D721Med (cell line): ENCODE measurements at regions not wholly inside any gene's neighbourhood (a gene's known extent, or its start where the extent isn't known, plus 50 kb on each side); places are given as distances from the start of the nearest gene placed in this dataset.
"Not testable (repeated sequence)": the region's sequence is repeated elsewhere in the genome, so short reads cannot be mapped to it uniquely, and the experiment has no call there.

Experiments used
- DNase-seq: peaks from one replicate; pipeline ENCODE4 v3.0.0; 2011; ENCODE audit warnings: low spot score; ENCODE audit not compliant: insufficient read length
- FAIRE-seq: peaks from 2 replicates; lab custom pipeline; 2011; peaks lifted over from hg19 to GRCh38; lab: Jason Lieb, UNC
- TF ChIP-seq, protein P1 (sequence below): IDR thresholded peaks from 2 replicates; pipeline ENCODE4 v1.5.1; 2012; ENCODE audit warnings: mild to moderate bottlenecking, control low read depth; ENCODE audit not compliant: insufficient read depth; ENCODE audit errors: missing control alignments

DNA sequence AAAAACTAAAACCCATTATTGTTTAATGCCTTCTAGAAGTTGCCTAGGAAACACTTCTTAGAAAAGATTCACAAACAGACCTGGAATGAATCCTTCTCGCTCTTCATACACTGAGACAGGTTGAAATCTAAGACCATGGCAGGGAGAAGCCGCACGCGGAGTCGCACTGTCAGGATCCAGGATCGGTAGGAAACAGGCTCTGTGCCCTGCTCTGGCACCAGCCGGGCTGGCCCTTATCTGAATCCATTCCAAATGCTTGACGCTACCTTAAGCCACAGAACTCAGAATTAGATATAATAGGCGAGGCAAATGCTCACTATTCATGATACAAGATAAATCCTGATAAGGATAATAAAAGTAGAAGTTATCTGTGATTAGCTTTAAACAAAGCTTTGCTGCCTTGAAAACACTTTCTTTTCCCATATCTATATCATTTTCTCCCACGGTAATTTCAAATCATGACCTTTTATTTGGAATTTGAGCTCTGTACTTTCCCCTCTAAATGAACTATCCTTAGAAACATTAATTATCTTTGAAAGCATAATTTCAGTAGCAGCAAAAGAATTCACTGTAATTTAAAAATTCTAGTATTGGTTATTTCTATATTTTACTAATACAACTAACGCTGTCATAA lies 385.6 kb downstream of the IRS2 start:
- DNase-seq (no peak), FAIRE-seq (no peak)
- TF ChIP-seq, protein P1, sequence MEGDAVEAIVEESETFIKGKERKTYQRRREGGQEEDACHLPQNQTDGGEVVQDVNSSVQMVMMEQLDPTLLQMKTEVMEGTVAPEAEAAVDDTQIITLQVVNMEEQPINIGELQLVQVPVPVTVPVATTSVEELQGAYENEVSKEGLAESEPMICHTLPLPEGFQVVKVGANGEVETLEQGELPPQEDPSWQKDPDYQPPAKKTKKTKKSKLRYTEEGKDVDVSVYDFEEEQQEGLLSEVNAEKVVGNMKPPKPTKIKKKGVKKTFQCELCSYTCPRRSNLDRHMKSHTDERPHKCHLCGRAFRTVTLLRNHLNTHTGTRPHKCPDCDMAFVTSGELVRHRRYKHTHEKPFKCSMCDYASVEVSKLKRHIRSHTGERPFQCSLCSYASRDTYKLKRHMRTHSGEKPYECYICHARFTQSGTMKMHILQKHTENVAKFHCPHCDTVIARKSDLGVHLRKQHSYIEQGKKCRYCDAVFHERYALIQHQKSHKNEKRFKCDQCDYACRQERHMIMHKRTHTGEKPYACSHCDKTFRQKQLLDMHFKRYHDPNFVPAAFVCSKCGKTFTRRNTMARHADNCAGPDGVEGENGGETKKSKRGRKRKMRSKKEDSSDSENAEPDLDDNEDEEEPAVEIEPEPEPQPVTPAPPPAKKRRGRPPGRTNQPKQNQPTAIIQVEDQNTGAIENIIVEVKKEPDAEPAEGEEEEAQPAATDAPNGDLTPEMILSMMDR: no peak

DNA sequence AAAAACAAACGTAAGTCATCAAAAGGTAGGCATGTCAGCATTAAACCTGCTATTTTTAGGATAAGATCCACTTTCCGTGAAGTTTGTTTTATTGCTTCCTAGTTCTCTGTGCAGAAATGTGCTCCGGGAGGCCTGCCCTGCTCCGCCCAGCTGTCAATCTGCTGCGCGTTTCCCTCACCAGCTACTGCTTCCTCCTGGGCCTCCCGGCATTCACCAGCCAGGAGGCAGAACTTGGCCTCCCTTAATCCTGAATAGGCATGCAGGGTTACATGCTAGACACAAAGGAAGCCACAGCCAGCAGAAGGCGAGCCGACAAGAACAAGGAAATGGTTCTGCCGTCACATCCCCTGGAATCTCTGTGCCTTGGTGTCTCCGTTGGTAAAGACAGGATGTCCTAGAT lies 386.2 kb downstream of the IRS2 start:
- DNase-seq (no peak), FAIRE-seq (no peak)
- TF ChIP-seq, protein P1: no peak

- not testable (repeated sequence) for DNase-seq, FAIRE-seq
Measured at GRCh38 chr13:109398071-109398470, 388.3 kb downstream of the IRS2 start.

DNA sequence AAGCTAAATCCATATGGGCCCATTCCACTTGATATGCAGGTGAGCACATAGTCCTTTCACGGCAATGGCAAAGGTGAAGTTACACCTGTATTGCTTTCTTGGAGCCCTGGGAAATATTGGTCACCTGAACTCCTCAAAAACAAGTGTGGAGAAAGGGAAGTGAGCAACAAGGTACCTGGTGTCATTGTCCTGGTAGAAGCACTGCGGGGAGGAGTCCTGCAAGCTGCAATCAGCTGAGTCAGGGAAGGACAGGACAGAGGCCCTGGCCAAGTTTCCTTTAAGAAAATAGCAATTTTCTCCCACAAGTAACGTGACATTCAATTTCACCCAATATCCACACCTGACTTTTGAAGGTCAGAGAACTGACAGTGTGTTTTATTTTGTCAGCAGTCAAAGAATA lies 389.1 kb downstream of the IRS2 start:
- FAIRE-seq (no peak), DNase-seq (no peak)
- TF ChIP-seq, protein P1: no peak

DNA sequence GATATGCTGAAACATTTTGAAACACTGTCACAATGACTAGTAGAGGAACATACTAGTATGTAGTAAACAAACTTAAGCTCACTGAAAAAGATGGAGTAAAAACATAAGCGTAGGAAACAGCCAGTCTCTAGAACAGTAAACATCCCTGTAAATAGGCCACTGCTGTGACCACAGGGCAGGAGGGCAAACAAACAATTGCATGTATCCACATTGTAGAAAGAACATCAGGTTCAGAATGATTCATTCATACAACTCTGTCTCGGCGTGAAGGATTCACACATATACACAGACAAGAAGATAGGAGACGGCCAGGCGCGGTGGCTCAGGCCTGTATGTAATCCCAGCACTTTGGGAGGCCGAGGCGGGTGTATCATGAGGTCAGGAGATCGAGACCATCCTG lies 390.1 kb downstream of the IRS2 start:
- FAIRE-seq (no peak), DNase-seq (no peak)
- TF ChIP-seq, protein P1: no peak

DNA sequence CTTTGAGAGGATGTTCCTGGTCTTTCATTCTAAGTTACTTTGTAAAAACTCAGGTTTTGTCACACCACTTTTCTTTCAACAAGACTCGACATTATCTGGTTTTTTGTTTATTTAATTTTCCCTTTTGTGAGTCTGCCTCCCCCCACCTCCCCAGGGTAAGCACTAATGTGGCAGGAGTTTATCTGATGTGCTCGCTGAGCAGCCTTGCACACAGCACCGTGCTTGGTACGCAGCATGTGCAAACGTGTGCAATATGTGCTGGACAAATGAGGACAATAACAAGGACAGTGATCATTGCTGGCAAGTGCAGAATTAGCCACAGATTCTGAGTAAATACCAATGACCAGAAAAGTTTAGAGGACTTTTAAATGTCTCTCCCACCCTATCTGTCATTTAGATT lies 391.4 kb downstream of the IRS2 start:
- no peak for DNase-seq
- TF ChIP-seq, protein P1: no peak
- FAIRE-seq: no peak

GRCh38 chr13:109394311-109394988 lies 391.9 kb downstream of the IRS2 start:
- no peak for FAIRE-seq
- DNase-seq: no peak
- TF ChIP-seq, protein P1: no peak
